Muscle of arm (tissue), 1 donor: ENCODE measurements at regions not wholly inside any gene's neighbourhood (a gene's known extent, or its start where the extent isn't known, plus 50 kb on each side); places are given as distances from the start of the nearest gene placed in this dataset.
"Not testable (repeated sequence)": the region's sequence is repeated elsewhere in the genome, so short reads cannot be mapped to it uniquely, and the experiment has no call there.

Experiments used
- DNase-seq: peaks from one replicate; pipeline ENCODE4 v3.0.0-alpha.2; 2013

DNA sequence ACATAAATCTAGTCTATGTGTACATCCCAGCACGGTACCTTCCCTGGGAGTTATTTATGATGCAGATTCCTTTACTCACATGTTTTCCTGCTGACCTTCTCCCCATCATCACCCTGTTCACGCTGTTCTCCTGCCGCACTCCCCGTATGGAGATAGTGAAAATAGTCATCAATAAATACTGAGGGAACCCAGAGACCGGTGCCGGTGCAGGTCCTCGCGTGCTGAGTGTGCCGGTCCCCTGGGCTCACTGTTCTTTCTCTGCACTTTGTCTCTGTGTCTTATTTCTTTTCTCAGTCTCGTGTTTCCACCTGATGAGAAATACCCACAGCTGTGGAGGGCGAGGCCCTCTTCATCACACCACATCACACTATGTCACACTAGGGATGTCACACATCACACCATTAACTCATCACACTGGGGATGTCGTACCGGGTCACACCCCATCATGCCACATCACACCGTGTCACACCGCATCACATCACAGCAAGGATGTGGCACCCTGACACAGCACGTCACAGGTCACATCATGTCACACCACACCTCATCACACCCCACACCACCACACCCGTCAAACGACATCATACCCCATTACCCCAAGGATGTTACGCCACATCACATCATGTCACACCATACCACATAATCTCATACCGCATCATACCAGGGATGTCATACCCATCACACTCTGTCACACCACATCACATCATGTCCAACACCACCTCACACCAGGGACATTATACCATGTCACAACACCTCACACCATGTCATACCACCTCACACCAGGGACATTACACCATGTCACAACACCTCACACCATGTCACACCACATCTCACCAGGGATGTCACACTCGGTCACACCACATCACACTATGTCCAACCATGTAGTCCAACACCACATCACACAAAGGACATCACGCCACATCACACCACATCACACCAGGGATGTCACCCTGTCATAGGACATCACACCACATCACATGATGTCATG lies 207.0 kb downstream of the TMEM121 start:
- DNase-seq, result no peak

DNA sequence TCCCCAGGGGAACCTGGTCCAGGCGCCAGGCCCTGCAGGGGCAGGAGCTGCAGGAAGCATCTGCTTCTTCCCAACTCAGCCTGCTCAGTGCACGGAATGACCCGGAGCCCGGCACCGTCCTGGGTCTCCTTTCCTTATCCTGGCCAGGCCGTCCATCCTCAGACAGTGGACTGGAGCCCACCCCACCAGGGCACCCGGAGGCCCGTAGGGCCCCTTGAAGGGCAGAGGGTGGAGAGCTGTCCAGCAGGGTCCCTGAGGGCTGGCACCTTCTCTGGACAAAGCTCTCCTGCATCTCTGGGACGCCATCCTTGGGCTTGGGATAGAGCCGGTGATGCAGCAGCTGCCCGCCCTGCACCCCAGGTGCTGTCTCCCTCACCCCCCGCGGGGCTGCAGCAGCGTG lies 207.9 kb downstream of the TMEM121 start:
- DNase-seq, result not testable (repeated sequence)

DNA sequence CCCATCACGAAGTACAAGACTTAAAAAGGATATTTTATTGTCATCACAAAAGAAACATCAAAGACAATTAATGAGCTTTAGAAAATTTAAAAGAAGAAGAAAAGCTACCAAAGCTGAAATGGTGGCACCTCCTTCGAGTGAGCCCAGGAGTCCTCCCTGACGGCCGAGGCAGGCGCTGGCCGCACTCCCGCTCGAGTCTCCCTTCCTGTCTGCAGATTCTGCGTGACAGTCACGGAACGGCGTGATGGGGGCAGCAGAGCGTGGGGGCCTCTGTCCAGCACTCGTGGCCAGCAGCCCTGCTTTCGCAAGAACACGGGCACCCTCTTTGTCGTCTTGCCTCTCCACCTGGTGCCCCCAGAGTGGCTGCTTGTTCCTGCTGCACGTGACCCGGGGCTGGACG lies 209.9 kb downstream of the TMEM121 start:
- not testable (repeated sequence) for DNase-seq

DNA sequence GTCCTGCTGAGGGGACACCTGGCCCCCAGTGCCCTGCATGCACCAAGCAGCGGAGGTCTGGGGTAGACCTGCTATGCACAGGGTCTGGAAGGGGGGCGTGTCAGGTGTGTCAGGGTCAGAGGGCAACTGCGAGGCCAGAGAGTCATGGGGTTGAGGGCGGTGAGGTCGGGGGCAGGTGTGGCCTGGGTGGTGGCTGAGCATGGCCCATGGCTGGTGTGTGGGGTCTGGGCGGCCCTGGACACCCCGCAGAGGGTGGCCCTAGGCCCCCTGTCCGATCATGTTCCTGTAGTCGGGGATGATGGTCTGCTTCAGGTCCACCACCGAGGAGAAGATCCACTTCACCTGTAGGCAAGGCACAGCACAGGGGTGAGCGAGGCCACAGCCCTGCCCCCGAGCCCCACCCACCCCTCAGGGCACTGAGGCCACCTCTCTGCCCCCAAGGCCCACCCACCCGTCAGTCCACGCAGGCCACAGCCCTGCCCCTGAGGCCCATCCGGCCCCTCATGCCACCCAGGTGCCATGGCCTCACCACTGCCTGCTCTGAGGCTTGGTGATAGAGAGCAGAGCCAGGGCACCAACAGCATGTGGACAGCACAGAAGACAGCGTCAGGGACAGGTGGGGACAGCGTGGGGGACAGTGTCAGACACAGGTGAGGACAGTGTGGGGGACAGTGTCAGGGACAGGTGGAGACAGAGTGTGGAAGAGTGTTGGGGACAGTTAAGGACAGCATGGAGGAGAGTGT lies 211.3 kb downstream of the TMEM121 start:
- DNase-seq, result no peak

DNA sequence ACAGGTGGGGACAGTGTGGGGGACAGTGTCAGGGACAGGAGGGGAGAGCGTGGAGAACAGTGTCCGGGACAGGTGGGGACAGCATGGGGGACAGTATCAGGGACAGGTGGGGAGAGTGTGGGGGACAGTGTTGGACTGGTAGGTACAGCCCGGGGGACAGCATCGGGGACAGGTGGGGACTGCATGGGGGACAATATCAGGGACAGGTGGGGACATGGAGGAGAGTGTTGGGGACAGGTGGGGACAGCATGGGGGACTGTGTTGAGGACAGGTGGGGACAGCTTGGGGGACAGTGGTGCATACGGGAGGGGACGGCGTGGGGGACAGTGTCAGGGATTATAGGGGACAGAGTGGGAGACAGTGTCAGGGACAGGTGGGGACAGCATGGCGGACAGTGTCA lies 212.3 kb downstream of the TMEM121 start:
- no peak for DNase-seq

DNA sequence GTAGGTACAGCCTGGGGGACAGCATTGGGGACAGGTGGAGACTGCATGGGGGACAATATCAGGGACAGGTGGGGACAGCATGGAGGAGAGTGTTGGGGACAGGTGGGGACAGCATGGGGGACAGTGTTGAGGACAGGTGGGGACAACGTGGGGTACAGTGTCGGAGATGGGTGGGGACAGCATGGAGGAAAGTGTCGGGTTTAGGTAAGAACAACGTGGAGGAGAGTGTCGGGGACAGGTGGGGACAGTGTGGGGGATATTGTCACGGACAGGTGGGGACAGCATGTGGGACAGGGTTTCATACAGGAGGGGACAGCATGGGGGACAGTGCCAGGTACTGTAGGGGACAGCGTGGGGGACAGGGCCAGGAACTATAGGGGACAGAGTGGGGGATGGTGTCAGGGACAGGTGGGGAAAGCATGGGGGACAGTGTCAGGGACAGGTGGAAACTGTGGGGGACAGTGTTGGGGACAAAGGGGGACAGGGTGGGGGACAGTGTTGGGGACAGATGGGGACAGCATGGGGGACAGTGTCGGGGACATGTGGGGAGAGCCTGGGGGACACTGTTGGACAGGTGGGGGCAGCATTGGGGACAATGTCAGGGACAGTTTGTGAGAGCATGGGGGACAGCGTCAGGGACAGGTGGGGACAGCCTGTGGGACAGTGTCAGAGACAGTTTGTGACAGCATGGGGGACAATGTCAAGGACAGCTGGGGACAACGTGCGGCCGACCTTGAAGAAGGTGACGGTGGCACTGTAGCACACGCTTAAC lies 213.1 kb downstream of the TMEM121 start:
- no peak for DNase-seq

DNA sequence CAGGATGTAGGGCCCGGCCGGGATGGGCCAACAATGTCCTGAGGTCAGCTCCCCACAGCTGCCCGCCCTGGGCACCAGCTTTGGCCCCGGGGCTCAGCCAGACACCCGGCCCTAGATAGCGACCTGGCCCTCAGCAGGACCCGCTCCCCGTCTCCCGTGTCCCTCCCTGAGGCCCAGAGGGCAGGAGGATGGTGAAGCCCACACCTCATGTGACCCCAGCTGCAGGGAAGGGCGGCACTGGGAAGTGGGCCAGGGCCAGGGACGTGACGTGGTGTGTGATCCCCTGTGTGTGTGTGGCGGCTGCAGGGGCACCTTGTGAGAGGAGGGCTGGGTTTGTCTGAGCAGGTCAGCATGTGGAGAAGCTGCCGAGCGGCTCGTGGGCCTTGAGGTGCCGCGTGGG lies 213.9 kb downstream of the TMEM121 start:
- not testable (repeated sequence) for DNase-seq

DNA sequence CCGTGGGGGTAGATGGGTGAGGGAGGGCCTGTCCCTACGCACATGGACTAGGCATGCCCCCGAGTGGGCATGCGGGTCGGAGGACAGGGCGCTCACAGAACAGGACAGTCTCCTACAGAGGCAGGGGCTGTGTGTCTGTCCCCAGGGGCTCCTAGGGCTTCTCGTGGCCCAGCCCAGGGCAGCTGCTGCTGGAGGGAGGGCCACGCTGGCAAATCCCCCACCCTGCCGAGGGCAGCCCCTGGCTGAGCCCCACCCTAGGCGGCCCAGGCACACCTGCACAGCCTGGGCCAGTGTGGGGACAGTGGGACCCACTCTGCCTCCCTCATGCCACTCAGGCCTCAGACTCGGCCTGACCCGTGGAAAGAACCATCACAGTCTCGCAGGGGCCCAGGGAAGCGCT lies 214.6 kb downstream of the TMEM121 start:
- not testable (repeated sequence) for DNase-seq

DNA sequence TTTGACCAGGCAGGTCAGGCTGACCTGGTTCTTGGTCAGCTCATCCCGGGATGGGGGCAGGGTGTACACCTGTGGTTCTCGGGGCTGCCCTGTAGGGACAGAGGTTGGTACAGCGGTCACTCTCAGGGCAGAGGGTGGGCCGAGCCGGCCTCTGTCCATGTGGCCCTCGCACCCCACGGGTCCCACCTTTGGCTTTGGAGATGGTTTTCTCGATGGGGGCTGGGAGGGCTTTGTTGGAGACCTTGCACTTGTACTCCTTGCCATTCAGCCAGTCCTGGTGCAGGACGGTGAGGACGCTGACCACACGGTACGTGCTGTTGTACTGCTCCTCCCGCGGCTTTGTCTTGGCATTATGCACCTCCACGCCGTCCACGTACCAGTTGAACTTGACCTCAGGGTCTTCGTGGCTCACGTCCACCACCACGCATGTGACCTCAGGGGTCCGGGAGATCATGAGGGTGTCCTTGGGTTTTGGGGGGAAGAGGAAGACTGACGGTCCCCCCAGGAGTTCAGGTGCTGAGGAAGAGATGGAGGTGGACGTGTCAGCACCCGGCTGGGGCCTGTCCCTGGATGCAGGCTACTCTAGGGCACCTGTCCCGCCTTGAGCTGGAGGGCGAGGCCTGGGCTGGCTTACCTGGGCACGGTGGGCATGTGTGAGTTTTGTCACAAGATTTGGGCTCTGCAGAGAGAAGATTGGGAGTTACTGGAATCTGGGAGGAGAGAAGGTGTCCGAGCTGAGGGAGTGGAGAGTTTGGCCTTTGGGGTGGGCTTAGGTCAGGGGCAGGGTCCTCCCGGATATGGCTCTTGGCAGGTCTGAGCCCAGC lies 215.5 kb downstream of the TMEM121 start:
- not testable (repeated sequence) for DNase-seq

DNA sequence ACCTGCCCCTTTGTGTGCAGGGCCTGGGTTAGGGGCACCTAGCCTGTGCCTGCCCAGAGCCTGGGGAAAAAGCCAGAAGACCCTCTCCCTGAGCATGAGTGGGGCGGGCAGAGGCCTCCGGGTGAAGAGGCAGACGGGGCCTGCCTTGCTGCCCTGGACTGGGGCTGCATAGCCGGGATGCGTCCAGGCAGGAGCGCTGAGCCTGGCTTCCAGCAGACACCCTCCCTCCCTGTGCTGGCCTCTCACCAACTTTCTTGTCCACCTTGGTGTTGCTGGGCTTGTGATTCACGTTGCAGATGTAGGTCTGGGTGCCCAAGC lies 216.1 kb downstream of the TMEM121 start:
- DNase-seq, result no peak

DNA sequence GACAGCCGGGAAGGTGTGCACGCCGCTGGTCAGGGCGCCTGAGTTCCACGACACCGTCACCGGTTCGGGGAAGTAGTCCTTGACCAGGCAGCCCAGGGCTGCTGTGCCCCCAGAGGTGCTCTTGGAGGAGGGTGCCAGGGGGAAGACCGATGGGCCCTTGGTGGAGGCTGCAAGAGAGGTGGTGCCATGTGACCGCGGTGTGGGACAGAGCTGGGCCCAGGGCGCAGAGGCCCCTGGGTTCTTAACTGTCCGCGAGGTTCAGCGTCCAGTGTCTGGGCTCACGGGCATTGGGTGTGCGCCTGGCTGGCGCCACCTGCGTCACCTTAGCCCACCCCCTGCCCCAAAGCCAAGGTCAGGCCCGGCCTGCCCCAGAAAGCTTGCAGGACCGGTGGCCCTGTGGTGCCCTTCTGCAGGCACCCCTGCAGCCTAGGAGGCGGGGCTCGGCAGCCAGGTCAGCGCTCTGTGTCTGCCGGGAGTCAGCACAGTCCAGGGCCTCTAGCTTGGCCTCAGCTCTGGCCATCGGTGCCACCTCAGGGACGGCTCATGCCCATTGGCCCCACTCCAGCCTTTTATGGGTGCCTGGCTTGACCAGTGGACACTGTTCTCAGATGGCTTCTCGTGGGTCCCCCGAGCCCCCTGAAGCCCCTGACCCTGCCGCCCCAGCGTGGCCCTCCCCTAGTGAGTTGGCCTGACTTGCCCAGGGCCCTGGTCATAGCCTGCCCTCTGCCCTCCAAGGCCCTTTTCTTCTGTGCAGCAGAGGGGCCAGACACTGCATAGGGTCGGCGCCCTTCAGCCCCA lies 216.7 kb downstream of the TMEM121 start:
- DNase-seq, result not testable (repeated sequence)

DNA sequence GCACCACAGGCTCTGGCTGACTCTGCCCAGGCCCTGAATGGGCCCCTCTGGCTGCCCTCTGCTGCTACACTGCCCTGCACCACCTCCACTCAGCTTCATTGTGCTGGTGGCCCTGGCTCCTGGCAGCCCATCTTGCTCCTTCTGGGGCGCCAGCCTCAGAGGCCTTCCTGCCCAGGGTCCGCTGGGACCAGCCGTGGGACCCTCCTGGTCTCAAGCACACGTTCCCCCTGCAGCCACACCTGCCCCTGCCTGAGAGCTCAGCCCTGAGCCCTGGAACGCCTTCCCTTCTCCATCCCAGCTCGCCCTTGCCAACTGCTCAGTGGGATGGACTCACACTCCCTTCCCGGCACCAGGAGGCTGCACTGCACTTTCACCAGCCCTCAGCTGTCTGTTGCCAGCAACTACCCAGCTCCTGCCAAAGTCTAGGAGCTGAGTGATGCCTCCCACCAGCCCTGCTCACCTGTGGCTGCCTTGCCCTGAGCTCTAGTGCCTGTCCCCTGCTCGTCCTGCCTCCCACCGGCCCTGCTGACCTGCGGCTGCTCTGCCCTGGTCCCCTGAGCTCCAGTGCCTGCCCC lies 217.9 kb downstream of the TMEM121 start:
- not testable (repeated sequence) for DNase-seq

DNA sequence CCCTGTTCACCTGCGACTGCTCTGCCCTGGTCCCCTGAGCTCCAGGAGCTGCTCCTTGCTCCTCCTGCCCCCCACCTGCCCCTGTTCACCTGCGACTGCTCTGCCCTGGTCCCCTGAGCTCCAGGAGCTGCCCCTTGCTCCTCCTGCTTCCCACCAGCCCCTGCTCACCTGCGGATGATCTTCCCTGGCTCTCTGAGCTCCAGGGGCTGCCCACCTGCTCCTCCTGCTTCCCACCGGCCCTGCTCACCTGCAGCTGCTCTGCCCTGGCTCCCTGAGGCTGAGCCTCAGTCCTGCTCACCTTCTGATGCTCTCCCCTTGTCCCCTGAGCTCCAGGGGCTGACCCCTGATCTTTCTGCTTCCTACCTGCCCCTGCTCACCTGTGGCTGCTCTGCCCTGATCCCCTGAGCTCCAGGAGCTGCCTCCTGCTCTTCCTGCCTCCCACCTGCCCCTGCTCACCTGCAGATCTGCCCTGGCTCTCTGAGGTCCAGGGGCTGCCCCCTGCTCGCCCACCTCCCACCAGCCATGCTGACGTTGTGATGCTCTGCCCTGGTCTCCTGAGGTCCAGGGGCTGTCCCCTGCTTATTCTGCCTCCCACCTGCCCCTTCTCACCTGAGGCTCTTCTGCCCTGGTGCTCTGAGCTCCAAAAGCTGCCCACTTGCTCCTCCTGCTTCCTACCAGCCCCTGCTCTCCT lies 219.2 kb downstream of the TMEM121 start:
- no peak for DNase-seq

DNA sequence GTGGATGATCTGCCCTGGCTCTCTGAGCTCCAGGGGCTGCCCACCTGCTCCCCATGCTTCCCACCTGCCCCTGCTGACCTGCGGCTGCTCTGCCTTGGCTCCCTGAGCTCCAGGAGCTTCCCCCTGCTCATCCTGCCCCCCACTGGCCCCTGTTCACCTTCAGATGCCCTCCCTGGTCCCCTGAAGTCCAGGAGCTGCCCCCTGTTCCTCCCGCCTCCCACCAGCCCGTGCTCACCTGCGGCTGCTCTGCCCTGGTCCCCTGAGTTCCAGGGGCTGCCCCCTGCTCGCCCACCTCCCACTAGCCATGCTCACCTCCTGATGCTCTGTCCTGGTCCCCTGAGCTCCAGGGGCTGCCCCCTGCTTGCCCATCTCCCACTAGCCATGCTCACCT lies 219.7 kb downstream of the TMEM121 start:
- no peak for DNase-seq

DNA sequence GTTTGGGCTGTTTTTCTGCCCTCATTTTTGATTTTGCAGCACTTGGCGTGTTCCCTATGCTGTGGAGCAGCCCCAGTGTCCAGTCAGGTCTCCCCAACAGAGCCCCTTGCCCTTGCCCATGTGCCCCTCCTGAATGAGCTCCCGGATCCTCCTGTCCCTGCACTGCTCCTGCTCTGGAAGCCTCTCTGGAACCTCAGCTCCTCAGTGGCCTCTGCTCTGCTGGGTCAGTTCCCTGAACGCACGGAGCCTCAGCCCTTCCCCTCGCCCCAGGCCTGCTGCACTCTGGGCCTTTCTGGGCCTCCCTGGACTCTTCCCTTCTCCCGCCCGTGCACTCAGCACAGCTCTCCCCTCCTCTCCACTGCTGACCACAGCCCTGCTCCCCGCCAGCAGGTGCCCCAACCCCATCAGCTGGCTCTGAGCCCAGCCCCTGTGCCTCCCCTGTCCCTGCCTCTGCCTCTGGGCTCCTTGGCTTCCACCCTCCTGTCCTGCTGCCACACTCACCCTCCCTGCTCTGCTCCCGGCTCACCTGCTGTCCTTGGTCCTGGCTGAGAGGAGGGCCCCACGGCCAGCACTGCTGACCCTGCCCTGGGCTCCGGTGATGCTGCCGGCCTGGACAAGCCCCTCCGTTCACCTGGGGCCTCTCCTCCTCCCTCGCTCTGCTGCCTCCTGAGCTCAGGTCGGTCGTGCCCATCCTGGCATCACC lies 220.6 kb downstream of the TMEM121 start:
- not testable (repeated sequence) for DNase-seq

DNA sequence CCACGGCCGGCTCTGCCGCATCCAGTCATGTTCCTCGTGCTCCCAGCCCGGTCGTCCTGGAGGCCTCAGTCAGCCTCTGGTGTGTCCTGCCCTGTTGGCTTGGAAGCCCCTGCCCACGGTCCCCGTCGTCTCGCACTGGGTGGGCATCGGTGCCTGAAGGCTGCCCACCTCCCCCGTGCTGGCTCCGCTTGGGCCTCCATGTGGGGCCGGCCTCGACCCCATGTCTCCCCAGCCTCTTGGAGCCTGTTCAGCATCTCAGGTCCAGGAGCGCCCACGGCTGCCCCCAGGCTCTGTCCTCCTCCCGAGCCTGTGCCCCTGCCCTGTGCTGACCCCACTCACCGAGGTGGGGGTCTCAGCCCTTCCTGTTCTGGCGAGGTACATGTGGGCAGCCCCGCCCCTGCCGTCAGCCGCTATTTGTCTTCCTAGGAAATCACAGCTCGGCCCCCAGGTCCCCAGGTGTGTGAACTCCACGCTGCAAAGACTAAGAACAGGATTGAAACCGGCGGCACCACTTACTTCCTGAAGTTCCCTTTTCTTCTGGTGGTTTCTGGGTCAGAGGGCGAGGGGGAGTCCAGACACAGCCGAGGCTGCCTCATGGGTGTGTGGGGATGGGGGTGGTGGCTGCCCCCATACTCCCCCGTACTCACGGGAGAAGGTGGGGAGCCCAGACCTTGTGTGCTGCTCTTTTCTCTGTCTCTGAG lies 221.3 kb downstream of the TMEM121 start:
- not testable (repeated sequence) for DNase-seq

DNA sequence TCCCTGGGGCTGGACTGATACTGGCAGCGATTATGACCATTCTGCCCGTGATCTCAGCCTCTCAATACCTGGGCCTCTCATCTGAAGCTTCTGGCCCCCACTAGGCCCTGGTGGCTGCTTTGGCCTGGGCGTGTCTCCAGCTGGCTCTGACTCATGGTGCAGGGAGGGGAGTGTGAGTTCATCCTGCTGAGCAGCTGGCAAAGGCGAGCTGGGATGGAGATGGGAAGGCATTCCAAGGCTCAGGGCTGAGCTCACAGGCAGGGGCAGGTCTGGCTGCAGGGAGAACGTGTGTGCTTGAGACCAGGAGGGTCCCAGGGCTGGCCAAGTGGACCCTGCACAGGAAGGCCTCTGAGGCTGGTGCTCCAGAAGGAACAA lies 221.8 kb downstream of the TMEM121 start:
- no peak for DNase-seq

DNA sequence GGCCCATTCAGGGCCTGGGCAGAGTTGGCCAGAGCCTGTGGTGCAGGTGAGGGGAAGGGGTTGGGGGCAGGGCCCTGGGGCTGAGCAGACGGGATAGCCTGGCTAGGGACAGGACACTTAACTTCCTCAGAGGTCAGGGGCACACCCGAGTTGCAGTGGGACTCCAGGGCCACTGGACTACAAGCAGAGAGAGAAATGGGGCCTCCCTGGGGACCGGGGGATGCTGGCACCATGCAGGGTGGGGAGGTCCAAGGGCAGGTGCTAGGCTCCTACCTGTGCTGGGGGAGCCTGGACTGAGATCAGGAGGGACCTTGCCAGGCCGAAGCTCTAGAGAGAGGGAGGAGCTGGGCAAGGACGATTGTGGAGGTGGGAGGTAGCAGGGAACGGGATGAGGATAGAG lies 222.3 kb downstream of the TMEM121 start:
- DNase-seq, result not testable (repeated sequence)
